ENCODE measurements at regions not wholly inside any gene's neighbourhood (a gene's known extent, or its start where the extent isn't known, plus 50 kb on each side); places are given as distances from the start of the nearest gene placed in this dataset.

- TF ChIP-seq ESRRG (CRISPR knock-in tag; IDR thresholded peaks at IDR 0.05) (no peak), CSDC2 (CRISPR knock-in tag; IDR thresholded peaks at IDR 0.05) (no peak), RARB (CRISPR knock-in tag; IDR thresholded peaks at IDR 0.05) (no peak)
Observed at GRCh38 chr2:6512589-6512988, 353.1 kb downstream of the CMPK2 start.

All from SK-N-SH treated with all-trans-retinoic acid at 6 μM for 48 hours (cell line).